ENCODE measurements at regions not wholly inside any gene's neighbourhood (a gene's known extent, or its start where the extent isn't known, plus 50 kb on each side); places are given as distances from the start of the nearest gene placed in this dataset.

DNA sequence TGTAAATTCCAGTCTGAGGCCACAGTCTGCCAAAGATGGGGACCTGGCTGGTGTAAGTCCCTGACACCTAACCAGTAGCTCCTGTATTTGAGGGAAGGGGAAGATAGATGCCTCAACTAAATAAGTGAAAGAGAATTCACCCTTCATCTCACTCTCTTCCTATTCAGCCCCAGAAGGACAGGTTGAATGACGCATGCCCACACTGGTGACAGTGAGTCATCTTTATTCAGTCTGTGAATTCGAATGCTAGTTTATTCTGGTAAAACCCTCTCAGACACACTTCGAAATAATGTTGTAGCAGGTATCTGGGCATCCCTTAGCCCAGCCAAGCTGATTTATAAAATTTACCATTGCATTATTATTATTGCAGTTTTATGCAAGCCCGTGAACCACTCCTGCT lies 617.0 kb upstream of the PRMT6 start:
- TF ChIP-seq, protein P1, sequence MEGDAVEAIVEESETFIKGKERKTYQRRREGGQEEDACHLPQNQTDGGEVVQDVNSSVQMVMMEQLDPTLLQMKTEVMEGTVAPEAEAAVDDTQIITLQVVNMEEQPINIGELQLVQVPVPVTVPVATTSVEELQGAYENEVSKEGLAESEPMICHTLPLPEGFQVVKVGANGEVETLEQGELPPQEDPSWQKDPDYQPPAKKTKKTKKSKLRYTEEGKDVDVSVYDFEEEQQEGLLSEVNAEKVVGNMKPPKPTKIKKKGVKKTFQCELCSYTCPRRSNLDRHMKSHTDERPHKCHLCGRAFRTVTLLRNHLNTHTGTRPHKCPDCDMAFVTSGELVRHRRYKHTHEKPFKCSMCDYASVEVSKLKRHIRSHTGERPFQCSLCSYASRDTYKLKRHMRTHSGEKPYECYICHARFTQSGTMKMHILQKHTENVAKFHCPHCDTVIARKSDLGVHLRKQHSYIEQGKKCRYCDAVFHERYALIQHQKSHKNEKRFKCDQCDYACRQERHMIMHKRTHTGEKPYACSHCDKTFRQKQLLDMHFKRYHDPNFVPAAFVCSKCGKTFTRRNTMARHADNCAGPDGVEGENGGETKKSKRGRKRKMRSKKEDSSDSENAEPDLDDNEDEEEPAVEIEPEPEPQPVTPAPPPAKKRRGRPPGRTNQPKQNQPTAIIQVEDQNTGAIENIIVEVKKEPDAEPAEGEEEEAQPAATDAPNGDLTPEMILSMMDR (IDR thresholded peaks at IDR 0.05), result no peak
- DNase-seq (ENCODE audit: low spot score), result no peak
- no peak overlapping the region for H3K4me3 ChIP-seq
- H3K27ac ChIP-seq, result no peak overlapping the region

DNA sequence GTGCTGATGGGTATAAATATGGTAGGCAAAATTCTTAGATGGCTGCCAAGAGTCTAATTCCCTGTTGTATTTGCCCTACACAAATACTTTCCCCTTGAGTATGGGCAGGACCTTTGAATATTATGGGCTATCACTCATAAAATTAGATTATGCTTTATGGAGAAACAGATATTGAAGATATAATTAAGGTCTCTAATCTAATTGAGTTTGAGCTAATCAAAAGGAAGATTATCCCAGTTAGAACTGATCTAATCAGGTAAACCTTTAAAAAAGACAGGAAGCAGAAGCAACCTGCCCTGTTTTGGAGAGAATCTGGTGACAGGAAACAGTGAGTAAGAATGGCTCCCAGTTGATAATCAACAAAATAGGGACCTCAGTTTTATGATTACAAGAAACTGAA lies 609.0 kb upstream of the PRMT6 start:
- DNase-seq (ENCODE audit: low spot score), result no peak
- no peak overlapping the region for H3K27ac ChIP-seq
- TF ChIP-seq, protein P1 (IDR thresholded peaks at IDR 0.05), result no peak
- H3K4me3 ChIP-seq, result no peak overlapping the region

DNA sequence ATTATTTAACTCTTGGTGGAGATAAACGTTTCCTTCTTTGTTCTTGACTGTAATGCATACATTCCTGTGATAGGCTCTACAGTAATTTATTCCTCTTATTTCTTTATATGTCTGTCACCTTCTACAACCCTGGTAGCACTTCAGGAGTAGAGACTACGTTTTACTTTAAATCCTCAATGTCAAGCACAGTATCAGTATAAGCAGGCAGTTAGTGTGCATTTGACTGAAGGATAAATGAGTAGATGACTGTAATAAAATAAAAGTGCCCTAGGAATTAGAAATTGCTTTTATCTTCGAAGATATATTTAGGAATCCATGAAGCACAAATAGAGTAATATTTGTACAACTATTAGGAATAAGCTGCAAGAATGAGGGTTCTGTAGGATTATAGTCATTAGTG lies 599.6 kb upstream of the PRMT6 start:
- no peak overlapping the region for H3K27ac ChIP-seq
- H3K4me3 ChIP-seq, result no peak overlapping the region
- TF ChIP-seq, protein P1 (IDR thresholded peaks at IDR 0.05), result no peak
- no peak for DNase-seq (ENCODE audit: low spot score)

DNA sequence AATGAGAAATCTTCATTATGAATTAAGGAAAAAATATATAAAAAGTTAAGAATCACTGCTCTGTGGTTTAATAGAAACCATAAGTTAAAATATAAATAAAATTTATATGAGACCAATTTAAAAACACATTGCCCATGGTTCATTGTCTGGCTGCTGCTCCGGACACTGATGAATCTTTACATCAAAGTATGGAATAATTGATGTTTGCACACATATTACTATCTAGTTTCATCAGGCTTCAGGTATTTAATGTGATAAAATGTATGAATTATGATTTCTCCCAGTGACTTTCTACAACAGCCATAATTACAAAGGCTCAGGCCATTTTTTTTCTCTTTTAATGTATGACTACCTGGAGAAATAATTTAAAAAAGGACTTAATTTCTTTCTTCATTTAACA lies 599.1 kb upstream of the PRMT6 start:
- Histone ChIP-seq H3K4me3 (no peak overlapping the region), H3K27ac (no peak overlapping the region)
- DNase-seq (ENCODE audit: low spot score), result no peak
- TF ChIP-seq, protein P1 (IDR thresholded peaks at IDR 0.05), result no peak

DNA sequence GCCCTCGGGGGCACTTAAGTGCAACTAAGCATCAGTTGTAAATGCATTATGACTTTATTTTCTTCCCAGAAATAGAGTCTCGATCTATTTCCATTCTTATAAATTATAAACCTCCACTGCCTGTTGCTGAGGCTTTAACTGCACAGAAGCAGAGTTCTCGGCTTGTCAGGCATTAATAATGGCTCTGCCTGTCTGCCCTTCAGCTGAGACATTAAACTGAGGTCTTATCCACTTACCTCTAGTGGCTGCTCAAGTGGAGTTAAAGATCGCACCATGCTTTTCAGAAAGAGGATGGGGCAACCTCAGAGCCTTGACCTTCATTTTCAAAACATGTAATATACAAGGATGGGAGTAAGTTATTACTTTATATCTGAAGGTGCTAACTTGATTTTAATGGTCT lies 597.6 kb upstream of the PRMT6 start:
- DNase-seq (ENCODE audit: low spot score), result no peak
- TF ChIP-seq, protein P1 (IDR thresholded peaks at IDR 0.05), result no peak
- Histone ChIP-seq H3K4me3 (no peak overlapping the region), H3K27ac (no peak overlapping the region)

DNA sequence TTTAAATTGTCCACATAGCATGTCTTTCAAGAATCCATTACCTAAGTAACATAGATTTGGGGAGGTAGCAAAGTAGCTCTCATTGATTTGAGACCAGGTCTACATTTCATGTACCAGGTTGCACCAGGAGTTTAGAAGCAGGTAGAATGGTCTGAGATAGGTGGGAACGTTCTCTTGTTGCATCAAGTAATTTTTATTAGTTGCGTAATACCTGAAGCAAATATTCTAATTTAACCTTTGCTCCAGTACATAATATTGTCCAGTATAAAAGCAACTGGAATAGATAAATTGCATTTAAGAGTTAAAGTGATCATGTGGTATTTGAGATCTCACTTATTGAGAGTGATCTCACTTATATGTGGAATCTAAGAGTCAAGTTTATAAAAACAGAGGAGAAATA lies 597.1 kb upstream of the PRMT6 start:
- Histone ChIP-seq H3K4me3 (no peak overlapping the region), H3K27ac (no peak overlapping the region)
- DNase-seq (ENCODE audit: low spot score), result no peak
- TF ChIP-seq, protein P1 (IDR thresholded peaks at IDR 0.05), result no peak

DNA sequence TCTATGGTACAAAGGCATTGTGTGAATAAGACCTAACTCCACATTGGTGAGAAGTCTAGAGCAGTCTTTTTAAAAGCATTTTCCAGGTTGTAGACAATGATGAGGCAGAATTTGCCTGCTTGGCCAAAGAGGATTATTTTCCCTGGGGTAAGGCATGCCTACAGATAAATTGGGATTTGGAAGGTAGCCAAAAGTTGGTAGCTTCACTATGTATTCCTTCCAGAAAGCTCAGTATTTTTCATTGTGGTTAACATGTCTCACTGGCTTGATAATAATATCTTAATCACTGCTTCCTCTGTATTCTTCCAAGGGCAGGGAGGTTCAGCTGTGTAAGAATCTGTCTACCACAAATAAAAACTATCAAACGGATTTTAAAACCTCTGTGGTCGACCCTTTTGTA lies 590.8 kb upstream of the PRMT6 start:
- TF ChIP-seq, protein P1 (IDR thresholded peaks at IDR 0.05), result no peak
- Histone ChIP-seq H3K4me3 (no peak overlapping the region), H3K27ac (no peak overlapping the region)
- DNase-seq (ENCODE audit: low spot score), result no peak

Measured in coronary artery (tissue), 2 donors.